ENCODE measurements at regions not wholly inside any gene's neighbourhood (a gene's known extent, or its start where the extent isn't known, plus 50 kb on each side); places are given as distances from the start of the nearest gene placed in this dataset.

DNA sequence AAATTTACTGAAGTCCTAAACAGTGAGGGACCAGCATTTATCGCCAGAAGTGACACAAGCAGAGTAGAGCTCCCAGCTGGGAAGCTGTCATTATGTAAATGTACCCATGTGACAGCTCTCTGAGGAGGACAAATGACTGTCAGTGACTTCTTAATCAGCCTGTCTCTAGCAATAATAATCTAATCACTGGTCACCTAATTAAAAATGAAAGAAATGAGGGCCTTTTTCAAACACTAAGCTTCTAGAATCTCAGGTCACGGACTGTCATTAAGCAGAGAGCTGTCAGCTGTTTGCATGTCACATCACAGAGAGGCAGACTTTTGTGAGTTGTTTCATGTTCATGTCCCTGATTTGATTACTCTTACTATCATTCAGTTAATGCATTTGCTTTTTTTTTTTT, 77.9 kb upstream of the FBXL17 start:
- TF ChIP-seq YY1 (IDR thresholded peaks at IDR 0.05; ENCODE audit: insufficient read depth, insufficient read length) (no peak), ZNF274 (IDR thresholded peaks at IDR 0.05; ENCODE audit: low read depth, low read length) (no peak)

Data from NT2/D1 (cell line).